Right renal pelvis (tissue), 4 donors: ENCODE measurements at regions not wholly inside any gene's neighbourhood (a gene's known extent, or its start where the extent isn't known, plus 50 kb on each side); places are given as distances from the start of the nearest gene placed in this dataset.
"Not testable (repeated sequence)": the region's sequence is repeated elsewhere in the genome, so short reads cannot be mapped to it uniquely, and the experiment has no call there.

Experiments
- DNase-seq, 4 donors: peaks; one replicate each; pipeline ENCODE4 v3.0.0-alpha.2; 2013; ENCODE audit warnings: low read depth in 4 of 4, low spot score in 3 of 4, missing footprints in 1 of 4

- DNase-seq: no peak
Measured at GRCh38 chr1:79207786-79208185, 201.3 kb upstream of the ADGRL4 start.

- DNase-seq: no peak
Measured at GRCh38 chr1:79207331-79207730, 200.8 kb upstream of the ADGRL4 start.

- no peak for DNase-seq
Measured at GRCh38 chr1:79204779-79205479, 198.4 kb upstream of the ADGRL4 start.

- no peak for DNase-seq
Measured at GRCh38 chr1:79198832-79199231, 192.3 kb upstream of the ADGRL4 start.

- no peak for DNase-seq
Measured at GRCh38 chr1:79197421-79197820, 190.9 kb upstream of the ADGRL4 start.

GRCh38 chr1:79196211-79196610 lies 189.7 kb upstream of the ADGRL4 start:
- DNase-seq: no peak

- no peak for DNase-seq
Measured at GRCh38 chr1:79193211-79194079, 186.9 kb upstream of the ADGRL4 start.

- no peak for DNase-seq
Measured at GRCh38 chr1:79190074-79190473, 183.5 kb upstream of the ADGRL4 start.

GRCh38 chr1:79188337-79188736 lies 181.8 kb upstream of the ADGRL4 start:
- DNase-seq: no peak

- no peak for DNase-seq
Measured at GRCh38 chr1:79186260-79186659, 179.7 kb upstream of the ADGRL4 start.

- DNase-seq: no peak
Measured at GRCh38 chr1:79177844-79178243, 171.3 kb upstream of the ADGRL4 start.

- DNase-seq: no peak
Measured at GRCh38 chr1:79161077-79161476, 154.5 kb upstream of the ADGRL4 start.

- no peak for DNase-seq
Measured at GRCh38 chr1:79155991-79156390, 149.5 kb upstream of the ADGRL4 start.

GRCh38 chr1:79151006-79151796 lies 144.7 kb upstream of the ADGRL4 start:
- no peak for DNase-seq

GRCh38 chr1:79150576-79150975 lies 144.0 kb upstream of the ADGRL4 start:
- DNase-seq: peak in 2 of 4 donors; percentile 9 to 15

- DNase-seq: not testable (repeated sequence)
Measured at GRCh38 chr1:79138227-79138626, 131.7 kb upstream of the ADGRL4 start.

GRCh38 chr1:79133774-79134364 lies 127.3 kb upstream of the ADGRL4 start:
- DNase-seq: no peak

- no peak for DNase-seq
Measured at GRCh38 chr1:79131626-79132025, 125.1 kb upstream of the ADGRL4 start.

- DNase-seq: no peak
Measured at GRCh38 chr1:79129914-79130313, 123.4 kb upstream of the ADGRL4 start.

GRCh38 chr1:79128722-79129121 lies 122.2 kb upstream of the ADGRL4 start:
- no peak for DNase-seq

GRCh38 chr1:79124756-79125155 lies 118.2 kb upstream of the ADGRL4 start:
- no peak for DNase-seq
